K562 (cell line): ENCODE measurements at regions not wholly inside any gene's neighbourhood (a gene's known extent, or its start where the extent isn't known, plus 50 kb on each side); places are given as distances from the start of the nearest gene placed in this dataset.

Experiments used
- ATAC-seq: fragments of 200-7000 bp; cut with Tn5 transposase; 3 replicates; pipeline ENCODE4 v1.9.1; 2020; ENCODE audit warnings: moderate library complexity
- BruUV-seq: library from RNA; stranded (reverse); fragments of 400-500 nt; replicated peaks from 2 replicates; lab custom pipeline; 2021; lab: Mats Ljungman, UMichigan
- CTCF ChIA-PET: fragments of 300-600 bp; formaldehyde crosslinking; extraction: SDS; loops from one replicate; lab custom pipeline; 2021; ENCODE audit warnings: low intra/inter-chr PET ratio; lab: Yijun Ruan, JAX
- POLR2A ChIA-PET: fragments of 300-600, 350-650 bp; sonication (Branson Sonifier 250); formaldehyde crosslinking; extraction: SDS; loops from one replicate; lab custom pipeline; 2021; ENCODE audit warnings: antibody characterized with exemption, inconsistent platforms; lab: Yijun Ruan, JAX
- DNase-seq, 4 experiments: peaks; one replicate each; pipeline versions ENCODE4 v3.0.0 to v3.0.0-alpha.2; 2011 to 2018; ENCODE audit warnings: low spot score in 3 of 4, mixed read lengths in 3 of 4; ENCODE audit errors: extremely low read depth in 1 of 4
- FAIRE-seq: peaks from 2 replicates; lab custom pipeline; 2011; peaks lifted over from hg19 to GRCh38; lab: Jason Lieb, UNC
- H2AFZ ChIP-seq: 2 replicates; pipeline ENCODE4 v1.6.0; 2011; ENCODE audit warnings: low read depth, low read length, control low read depth, inconsistent platforms
- H3K27ac ChIP-seq: fragments of 200-600 bp; 3 replicates; pipeline ENCODE4 v1.8.0; 2011; ENCODE audit warnings: low read depth, mild to moderate bottlenecking, control low read depth, inconsistent platforms, low read length, moderate library complexity, mixed read lengths; ENCODE audit errors: extremely low read depth
- H3K27me3 ChIP-seq, 2 experiments: fragments of 300-600 bp in 1 of 2; 2 replicates in 1 of 2; 3 replicates in 1 of 2; pipeline versions ENCODE4 v1.6.0 to v1.8.0; 2011; ENCODE audit warnings: inconsistent platforms in 2 of 2, low read length in 2 of 2, mild to moderate bottlenecking in 1 of 2, mixed read lengths in 1 of 2, moderate library complexity in 1 of 2; ENCODE audit not compliant: control insufficient read depth in 2 of 2, insufficient read depth in 2 of 2
- H3K36me3 ChIP-seq: fragments of 300-600 bp; 3 replicates; pipeline ENCODE4 v1.8.0; 2011; ENCODE audit warnings: mild to moderate bottlenecking, low read length, inconsistent platforms; ENCODE audit not compliant: control insufficient read depth, insufficient read depth
- H3K4me1 ChIP-seq, 2 experiments: fragments of 200-600 bp in 1 of 2; replicated peaks in 1 of 2; 2 replicates in 1 of 2; 3 replicates in 1 of 2; pipeline versions ENCODE4 v1.5.1 to v1.8.0; 2011; ENCODE audit warnings: inconsistent platforms in 2 of 2, low read length in 2 of 2, mild to moderate bottlenecking in 1 of 2, mixed read lengths in 1 of 2, moderate library complexity in 1 of 2; ENCODE audit not compliant: control insufficient read depth in 2 of 2, insufficient read depth in 2 of 2
- H3K4me2 ChIP-seq: 2 replicates; pipeline ENCODE4 v1.6.1; 2011; ENCODE audit warnings: low read length, control low read depth, inconsistent platforms, mixed read lengths; ENCODE audit not compliant: insufficient read depth
- H3K4me3 ChIP-seq: fragments of 200-600 bp; sonication (generic), shearing (Covaris generic); 2 replicates; pipeline ENCODE4 v1.5.1; 2016; ENCODE audit warnings: control low read depth, inconsistent platforms
- H3K79me2 ChIP-seq: fragments of 200-600 bp; 3 replicates; pipeline ENCODE4 v1.8.0; 2011; ENCODE audit warnings: low read length, inconsistent platforms; ENCODE audit not compliant: control insufficient read depth, insufficient read depth
- H3K9ac ChIP-seq, 2 experiments: 2 replicates each; pipeline versions ENCODE4 v1.6.0 to v1.6.1; 2011; ENCODE audit warnings: low read depth in 2 of 2, low read length in 2 of 2, control low read depth in 1 of 2, inconsistent platforms in 1 of 2, mild to moderate bottlenecking in 1 of 2, mixed read lengths in 1 of 2; ENCODE audit not compliant: insufficient read depth in 1 of 2
- H3K9me1 ChIP-seq: one replicate; pipeline ENCODE4 v1.6.0; 2011; ENCODE audit warnings: inconsistent platforms, mild to moderate bottlenecking, low read length, moderate library complexity; ENCODE audit not compliant: control insufficient read depth, insufficient read depth
- H3K9me3 ChIP-seq: replicated peaks from 2 replicates; pipeline ENCODE4 v1.5.1; 2011; ENCODE audit warnings: low read depth, low read length, inconsistent platforms; ENCODE audit not compliant: control insufficient read depth, insufficient read depth
- H4K20me1 ChIP-seq: replicated peaks from 2 replicates; pipeline ENCODE4 v1.6.1; 2011; ENCODE audit warnings: low read length, inconsistent platforms, mixed read lengths; ENCODE audit not compliant: control insufficient read depth, insufficient read depth
- ATF2 ChIP-seq: sonication (generic); formaldehyde crosslinking; IDR thresholded peaks from 2 replicates; pipeline ENCODE4 v1.8.1; 2022; ENCODE audit warnings: missing genetic modification reagents
- CCNT2 ChIP-seq: IDR thresholded peaks from 2 replicates; pipeline ENCODE4 v1.6.1; 2011; ENCODE audit warnings: borderline replicate concordance, low read depth, mild to moderate bottlenecking, moderate library complexity, mixed read lengths, low read length; ENCODE audit not compliant: insufficient read length; ENCODE audit errors: extremely low read depth
- GATAD2B ChIP-seq: fragments of 450-650 bp; IDR thresholded peaks from 2 replicates; pipeline ENCODE4 v1.6.1; 2017; ENCODE audit warnings: mild to moderate bottlenecking, borderline replicate concordance
- IFI16 ChIP-seq: fragments of 250-450 bp; sonication (Bioruptor Pico); IDR thresholded peaks from 2 replicates; pipeline ENCODE4 v2.1.2; 2022; ENCODE audit warnings: mild to moderate bottlenecking, inconsistent platforms
- SMAD2 ChIP-seq: fragments of 150-350 bp; IDR thresholded peaks from 2 replicates; pipeline ENCODE4 v1.6.1; 2014; ENCODE audit warnings: low read depth, mild to moderate bottlenecking, low read length
- ZFP30 ChIP-seq: fragments of 250-450 bp; sonication (Bioruptor Pico); IDR thresholded peaks from 2 replicates; pipeline ENCODE4 v1.8.0; 2022; ENCODE audit warnings: moderate library complexity, mild to moderate bottlenecking, inconsistent platforms, borderline replicate concordance
- ZMIZ1 ChIP-seq, 2 experiments: fragments of 150-350 bp in 1 of 2; IDR thresholded peaks; 2 replicates each; pipeline ENCODE4 v1.6.1; 2012 to 2016; ENCODE audit warnings: low read depth in 2 of 2, low read length in 2 of 2, mild to moderate bottlenecking in 1 of 2, moderate library complexity in 1 of 2
- WGBS: fragments of 100-300 bp; shearing (Covaris generic); methylation state at CpG from one replicate; pipeline ENCODE4 v1.1.6; 2016; ENCODE audit warnings: low coverage, mixed read lengths; ENCODE audit not compliant: insufficient coverage; ENCODE audit errors: missing lambda C conversion rate; 5-methylcytosine and 5-hydroxymethylcytosine counted together
- in situ Hi-C: fragments of 300-500 bp; cut with MboI; formaldehyde crosslinking; loops from 4 replicates; pipeline ENCODE4 v1.15.0; 2018; ENCODE audit warnings: inconsistent platforms, mixed read lengths
- intact Hi-C: fragments of 100-400 bp; cut with micrococcal nuclease; formaldehyde crosslinking; loops from 2 replicates; pipeline ENCODE4 v1.14.2; 2022

GRCh38 chr18:39519741-39520140 lies 1954.1 kb upstream of the CELF4 start:
- H3K27me3 ChIP-seq = no peaks in the 10 kb centered on the region
- H3K27ac ChIP-seq = no peak overlapping the region
- H3K36me3 ChIP-seq = no peaks in the 10 kb centered on the region
- in situ Hi-C loops = no loop called here
- no peaks in the 10 kb centered on the region for H3K9me1 ChIP-seq
- POLR2A ChIA-PET = no interaction called here
- no peak for DNase-seq
- ATAC-seq = no peak
- WGBS = 0% methylated on average over 2 of the region's 2 CpGs
- H2AFZ ChIP-seq = no peak overlapping the region
- H3K9me3 ChIP-seq = no peaks in the 10 kb centered on the region; the same call in 1 of the 2 replicates
- H3K4me1 ChIP-seq = no peaks in the 10 kb centered on the region
- BruUV-seq = no TSS peak
- TF ChIP-seq ZMIZ1 (IDR thresholded peaks at IDR 0.05; ENCODE audit: low read depth in 2 of 2, low read length in 2 of 2) = no peak
- no peak for TF ChIP-seq IFI16
- TF ChIP-seq GATAD2B = no peak
- TF ChIP-seq CCNT2 = no peak
- no peak for TF ChIP-seq ATF2 (CRISPR knock-in tag)
- no peak for TF ChIP-seq ZFP30
- TF ChIP-seq SMAD2 = no peak
- no peaks in the 10 kb centered on the region for H4K20me1 ChIP-seq
- H3K4me2 ChIP-seq = no peak overlapping the region
- FAIRE-seq = no peak
- no peak overlapping the region for H3K9ac ChIP-seq
- H3K79me2 ChIP-seq = no peaks in the 10 kb centered on the region
- intact Hi-C loops = no loop called here
- no peak overlapping the region for H3K4me3 ChIP-seq
- CTCF ChIA-PET = no interaction called here
